ENCODE measurements at regions not wholly inside any gene's neighbourhood (a gene's known extent, or its start where the extent isn't known, plus 50 kb on each side); places are given as distances from the start of the nearest gene placed in this dataset.

DNA sequence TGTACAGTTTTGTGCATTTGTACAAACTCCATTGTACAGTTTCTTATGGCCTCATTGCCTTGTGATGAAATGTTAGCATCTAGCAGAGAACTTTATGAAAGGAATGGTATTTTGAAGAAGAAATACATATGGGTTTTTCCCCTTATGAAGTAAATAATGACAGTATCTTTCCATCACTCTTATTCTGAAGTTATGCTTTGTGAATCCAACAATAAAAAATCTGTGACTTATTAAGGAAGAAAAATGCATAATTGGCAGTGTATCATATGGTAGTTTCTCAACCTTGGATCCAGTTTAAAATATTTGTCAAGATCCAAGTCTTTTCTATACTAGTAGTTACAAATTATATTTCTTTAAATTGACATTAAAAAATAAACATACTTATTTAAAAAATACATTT lies 859.1 kb upstream of the FLRT2 start:
- H3K4me2 ChIP-seq: no peak overlapping the region
- H3K9ac ChIP-seq: no peak overlapping the region
- no peak overlapping the region for H3K27ac ChIP-seq
- H3K79me2 ChIP-seq (ENCODE audit: insufficient read depth, low read depth): no peaks in the 10 kb centered on the region
- no peaks in the 10 kb centered on the region for H3K36me3 ChIP-seq (ENCODE audit: insufficient read depth)
- no peak overlapping the region for H2AFZ ChIP-seq (ENCODE audit: low read depth)
- no peaks in the 10 kb centered on the region for H4K20me1 ChIP-seq (ENCODE audit: insufficient read depth)
- H3K4me3 ChIP-seq (IDR thresholded peaks at IDR 0.05; ENCODE audit: insufficient read depth, low read depth, low read length): no peak overlapping the region
- no peaks in the 10 kb centered on the region for H3K27me3 ChIP-seq (ENCODE audit: insufficient read depth, low read depth)
- H3K4me1 ChIP-seq (ENCODE audit: low read depth, poor library complexity, severe bottlenecking): no peaks in the 10 kb centered on the region
- TF ChIP-seq CTCF (conservative IDR thresholded peaks at IDR 0.05; ENCODE audit: low read depth, low read length): no peak

GRCh38 chr14:84671776-84672175 lies 858.2 kb upstream of the FLRT2 start:
- Histone ChIP-seq H3K27me3 (ENCODE audit: insufficient read depth, low read depth) (no peaks in the 10 kb centered on the region), H3K27ac (no peak overlapping the region), H3K36me3 (ENCODE audit: insufficient read depth) (no peaks in the 10 kb centered on the region), H4K20me1 (ENCODE audit: insufficient read depth) (no peaks in the 10 kb centered on the region), H2AFZ (ENCODE audit: low read depth) (no peak overlapping the region), H3K79me2 (ENCODE audit: insufficient read depth, low read depth) (no peaks in the 10 kb centered on the region), H3K4me1 (ENCODE audit: low read depth, poor library complexity, severe bottlenecking) (no peaks in the 10 kb centered on the region), H3K4me2 (no peak overlapping the region), H3K4me3 (IDR thresholded peaks at IDR 0.05; ENCODE audit: insufficient read depth, low read depth, low read length) (no peak overlapping the region), H3K9ac (no peak overlapping the region)
- no peak for TF ChIP-seq CTCF (conservative IDR thresholded peaks at IDR 0.05; ENCODE audit: low read depth, low read length)

DNA sequence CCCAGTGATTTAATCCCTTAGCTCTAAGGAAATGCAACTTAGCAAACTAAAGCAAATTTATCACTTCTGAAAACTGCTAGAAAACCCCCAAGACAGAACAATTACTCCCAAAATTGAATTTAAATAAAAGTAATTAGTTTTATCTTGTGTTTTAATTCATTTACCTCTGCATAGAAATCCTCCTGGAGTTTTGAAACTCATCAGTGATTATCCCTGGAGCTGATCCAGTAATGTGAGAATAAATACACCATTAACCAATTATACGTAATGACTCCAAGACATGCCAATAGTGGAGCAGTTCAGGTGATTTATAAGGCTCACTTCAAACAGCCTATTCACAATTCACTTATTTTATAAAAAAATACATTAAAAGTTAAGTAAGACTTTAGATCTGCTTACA lies 855.3 kb upstream of the FLRT2 start:
- H3K27me3 ChIP-seq (ENCODE audit: insufficient read depth, low read depth): no peaks in the 10 kb centered on the region
- no peaks in the 10 kb centered on the region for H3K36me3 ChIP-seq (ENCODE audit: insufficient read depth)
- no peaks in the 10 kb centered on the region for H4K20me1 ChIP-seq (ENCODE audit: insufficient read depth)
- H3K4me2 ChIP-seq: no peak overlapping the region
- H2AFZ ChIP-seq (ENCODE audit: low read depth): no peak overlapping the region
- H3K9ac ChIP-seq: no peak overlapping the region
- H3K27ac ChIP-seq: no peak overlapping the region
- TF ChIP-seq CTCF (conservative IDR thresholded peaks at IDR 0.05; ENCODE audit: low read depth, low read length): no peak
- H3K4me3 ChIP-seq (IDR thresholded peaks at IDR 0.05; ENCODE audit: insufficient read depth, low read depth, low read length): no peak overlapping the region
- H3K79me2 ChIP-seq (ENCODE audit: insufficient read depth, low read depth): no peaks in the 10 kb centered on the region
- H3K4me1 ChIP-seq (ENCODE audit: low read depth, poor library complexity, severe bottlenecking): no peaks in the 10 kb centered on the region

DNA sequence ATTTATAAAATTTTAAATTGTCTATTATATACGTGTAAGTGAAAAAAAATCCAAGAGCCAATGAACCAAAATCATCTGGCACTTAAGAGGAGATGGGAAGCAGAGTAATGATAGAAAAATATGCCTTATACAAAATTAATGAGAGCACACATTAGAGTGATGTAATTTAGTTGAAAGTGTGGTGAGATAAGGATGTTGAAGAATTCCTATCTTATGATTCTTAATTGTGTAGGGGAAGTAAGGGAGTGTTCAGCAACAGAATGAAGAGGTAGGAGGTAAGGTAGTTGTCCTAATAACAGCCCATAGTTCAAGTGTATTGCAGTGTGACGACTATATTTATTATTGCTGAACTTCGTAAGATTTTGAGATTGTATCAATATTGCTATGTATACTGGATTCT lies 843.4 kb upstream of the FLRT2 start:
- Histone ChIP-seq H3K79me2 (ENCODE audit: insufficient read depth, low read depth) (no peaks in the 10 kb centered on the region), H2AFZ (ENCODE audit: low read depth) (no peak overlapping the region), H3K9ac (no peak overlapping the region), H3K4me3 (IDR thresholded peaks at IDR 0.05; ENCODE audit: insufficient read depth, low read depth, low read length) (no peak overlapping the region), H3K4me1 (ENCODE audit: low read depth, poor library complexity, severe bottlenecking) (no peaks in the 10 kb centered on the region), H3K4me2 (no peak overlapping the region), H3K36me3 (ENCODE audit: insufficient read depth) (no peaks in the 10 kb centered on the region), H3K27ac (no peak overlapping the region), H3K27me3 (ENCODE audit: insufficient read depth, low read depth) (no peaks in the 10 kb centered on the region), H4K20me1 (ENCODE audit: insufficient read depth) (no peaks in the 10 kb centered on the region)
- no peak for TF ChIP-seq CTCF (conservative IDR thresholded peaks at IDR 0.05; ENCODE audit: low read depth, low read length)
